ENCODE measurements at regions not wholly inside any gene's neighbourhood (a gene's known extent, or its start where the extent isn't known, plus 50 kb on each side); places are given as distances from the start of the nearest gene placed in this dataset.
A peak's percentile ranks its signal among the peaks of the same experiment; 100 is the strongest.

- no peak for DNase-seq (ENCODE audit: low read depth in 2 of 2)
Observed at GRCh38 chr5:92418341-92418740, 1035.2 kb upstream of the ARRDC3 start.

GRCh38 chr5:92409134-92409533, 1026.0 kb upstream of the ARRDC3 start:
- DNase-seq (ENCODE audit: low read depth in 2 of 2): no peak

DNA sequence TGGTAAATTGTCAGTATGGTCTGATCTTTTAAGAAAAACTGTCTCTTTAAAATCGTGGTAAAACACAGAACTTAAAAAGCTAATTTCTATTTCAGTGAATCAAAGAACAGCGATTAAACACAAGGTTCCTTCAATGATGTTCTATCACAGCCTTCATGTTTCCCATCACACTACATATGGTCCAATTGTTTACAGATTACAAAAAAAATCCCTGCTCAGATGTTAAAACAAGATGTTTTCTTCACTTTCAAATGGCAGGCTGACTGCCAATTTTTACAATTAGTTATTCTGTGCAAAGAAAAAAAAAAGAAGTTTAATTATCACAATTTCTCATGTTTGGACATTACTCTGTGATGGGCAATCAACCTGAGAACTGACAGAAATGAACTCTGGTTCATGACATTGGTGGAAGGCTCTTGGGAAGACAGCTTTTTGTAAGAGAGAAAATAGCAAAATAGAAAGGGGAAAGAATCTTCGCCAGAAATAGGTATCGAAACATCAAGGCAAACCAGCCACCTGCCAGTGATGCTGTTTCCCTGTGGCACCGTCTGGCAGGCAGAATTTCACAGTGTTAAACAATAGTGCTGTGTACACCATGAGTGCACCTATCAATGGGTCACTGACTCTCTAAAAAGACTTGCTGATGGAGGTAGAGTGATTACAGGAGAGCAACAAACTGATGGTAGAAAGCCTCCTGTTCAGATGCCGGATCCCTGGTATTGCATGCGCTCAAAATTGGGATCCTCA, 1020.0 kb upstream of the ARRDC3 start:
- no peak for DNase-seq (ENCODE audit: low read depth in 2 of 2)

DNA sequence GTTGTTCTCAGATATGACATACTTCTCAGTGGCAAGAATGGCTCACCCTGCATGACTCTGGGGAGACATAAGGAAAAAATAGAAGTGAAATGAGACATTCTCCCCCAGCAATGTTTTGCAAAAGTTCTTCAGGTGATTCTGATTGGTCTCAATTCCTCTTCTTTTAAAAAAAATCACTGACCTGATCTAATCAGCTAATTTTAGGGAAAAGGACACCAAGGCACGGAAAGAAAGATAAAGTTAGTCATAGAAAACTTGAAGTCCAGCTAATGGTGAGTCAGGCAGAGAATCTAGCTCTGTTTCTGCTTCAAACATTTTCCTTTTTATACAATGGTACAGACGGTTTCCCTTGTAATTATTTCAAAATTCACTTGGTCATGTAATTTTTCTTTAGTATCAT, 1018.9 kb upstream of the ARRDC3 start:
- DNase-seq (ENCODE audit: low read depth in 2 of 2): no peak

DNA sequence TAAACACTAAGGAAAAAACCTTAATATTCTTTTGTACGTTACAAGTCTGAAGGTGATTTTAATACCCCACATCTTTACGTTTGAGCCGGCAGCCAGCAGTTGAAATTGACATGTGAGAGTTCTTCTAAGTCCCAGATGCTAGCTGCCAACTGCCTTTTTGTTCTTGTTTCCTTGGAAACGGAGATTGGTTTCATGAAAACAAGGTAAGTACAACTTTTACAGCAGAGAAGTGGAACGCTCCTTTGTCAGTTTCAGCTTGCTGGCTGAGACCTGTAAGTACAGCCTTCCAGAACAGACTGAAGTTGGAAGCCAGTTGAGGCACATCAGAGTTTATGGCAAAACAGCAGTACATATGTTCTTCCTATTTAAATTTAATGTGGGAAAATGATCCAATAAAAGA, 1018.4 kb upstream of the ARRDC3 start:
- no peak for DNase-seq (ENCODE audit: low read depth in 2 of 2)

DNA sequence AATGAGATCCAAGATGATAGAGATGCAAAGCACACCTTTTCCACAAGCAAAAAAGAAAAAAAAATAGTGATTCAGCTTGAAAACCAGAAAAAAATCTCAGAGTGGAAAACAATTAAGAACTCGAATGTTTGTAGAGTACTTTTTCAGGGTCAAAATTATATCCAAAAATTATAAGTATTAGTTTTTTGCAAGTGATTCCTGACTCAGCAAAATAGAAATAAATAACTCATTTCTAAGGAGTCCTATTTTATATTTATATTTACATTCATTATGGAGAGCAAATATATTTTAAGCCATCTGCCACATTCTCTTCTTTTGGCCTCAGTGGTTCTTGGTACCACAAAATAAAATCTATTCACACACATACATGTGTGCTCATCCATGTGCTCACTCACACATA, 1011.8 kb upstream of the ARRDC3 start:
- no peak for DNase-seq (ENCODE audit: low read depth in 2 of 2)

DNA sequence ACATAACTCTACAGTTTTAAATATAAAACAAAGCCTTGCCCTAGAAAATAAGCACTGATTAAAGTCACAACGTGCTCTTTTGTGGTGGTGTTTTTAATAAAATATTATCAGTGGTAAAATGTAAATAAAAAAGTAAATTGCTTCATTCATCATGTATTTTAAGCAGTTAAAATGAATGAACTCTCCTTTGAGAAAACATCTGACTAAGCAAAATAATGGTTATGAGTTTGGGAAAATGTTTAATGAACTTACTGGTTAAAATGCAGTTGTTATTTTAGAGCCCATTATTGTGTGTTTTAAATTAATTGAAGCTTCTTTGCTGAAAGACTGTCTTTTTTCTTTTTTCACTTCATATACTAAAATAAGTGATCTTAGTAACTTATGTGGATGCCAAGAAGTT, 1007.5 kb upstream of the ARRDC3 start:
- DNase-seq (ENCODE audit: low read depth in 2 of 2): no peak

DNA sequence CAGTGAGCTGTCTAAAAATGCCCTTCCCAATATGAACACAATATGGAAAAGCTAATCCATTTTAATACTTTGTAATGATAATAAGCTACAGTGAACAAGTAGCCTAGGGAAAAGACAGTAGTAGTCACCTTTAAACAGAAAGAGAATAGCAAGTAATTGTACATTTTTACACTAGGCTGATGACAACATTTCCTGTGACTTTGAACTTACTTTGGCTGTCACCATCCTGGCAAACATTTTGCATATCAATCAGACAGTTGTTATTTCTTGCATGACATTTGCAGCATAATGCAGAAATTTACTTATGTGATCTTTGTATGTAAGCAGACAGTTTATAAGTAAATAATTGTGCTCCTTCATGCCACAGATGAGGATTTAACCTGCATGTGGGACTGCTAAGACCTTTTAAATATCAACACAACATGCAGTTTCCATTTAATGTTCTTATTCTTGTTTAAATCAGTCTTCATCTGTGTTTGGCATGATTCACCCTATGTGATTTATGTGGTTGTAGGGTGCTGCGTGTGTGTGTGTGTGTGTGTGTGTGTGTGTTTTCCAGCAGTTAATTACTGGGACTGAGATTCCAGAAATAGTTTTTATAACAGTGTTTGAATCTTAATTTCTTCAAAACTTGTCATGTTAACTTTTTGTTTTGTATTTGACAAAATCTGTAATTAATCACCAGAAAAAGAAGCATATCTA, 997.1 kb upstream of the ARRDC3 start:
- peak; percentile 3 to 8 for DNase-seq (ENCODE audit: low read depth in 2 of 2)

DNA sequence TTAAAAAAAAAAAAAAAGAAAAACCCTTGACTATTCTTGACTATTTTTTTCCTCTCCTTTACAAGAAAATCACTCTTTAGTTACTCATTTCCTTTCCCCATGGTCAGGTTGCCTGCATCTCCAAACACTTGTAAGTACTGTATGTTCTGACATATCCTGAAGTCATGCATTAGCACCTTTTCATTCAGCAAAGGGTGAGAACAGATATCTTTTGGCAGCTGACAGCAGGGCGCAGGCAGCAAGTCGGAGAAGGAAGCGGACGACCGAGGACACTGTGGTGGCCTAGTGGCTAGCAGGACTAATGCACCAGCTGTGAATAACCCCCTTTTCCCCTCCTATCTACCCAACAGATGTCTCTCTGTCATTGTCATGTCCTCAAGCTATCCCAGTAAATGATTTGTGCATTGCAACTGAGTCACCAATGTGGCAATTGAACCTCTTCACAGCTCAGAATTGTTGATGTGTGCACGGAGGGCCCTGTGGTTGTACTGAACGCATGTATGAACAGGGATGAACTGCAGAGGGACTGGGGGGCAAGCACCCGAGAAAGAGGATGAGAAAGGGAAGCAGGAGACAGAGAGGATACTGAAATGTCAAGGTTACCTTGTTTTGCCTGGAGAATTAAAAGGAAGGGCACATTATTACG, 996.0 kb upstream of the ARRDC3 start:
- DNase-seq (ENCODE audit: low read depth in 2 of 2): no peak

DNA sequence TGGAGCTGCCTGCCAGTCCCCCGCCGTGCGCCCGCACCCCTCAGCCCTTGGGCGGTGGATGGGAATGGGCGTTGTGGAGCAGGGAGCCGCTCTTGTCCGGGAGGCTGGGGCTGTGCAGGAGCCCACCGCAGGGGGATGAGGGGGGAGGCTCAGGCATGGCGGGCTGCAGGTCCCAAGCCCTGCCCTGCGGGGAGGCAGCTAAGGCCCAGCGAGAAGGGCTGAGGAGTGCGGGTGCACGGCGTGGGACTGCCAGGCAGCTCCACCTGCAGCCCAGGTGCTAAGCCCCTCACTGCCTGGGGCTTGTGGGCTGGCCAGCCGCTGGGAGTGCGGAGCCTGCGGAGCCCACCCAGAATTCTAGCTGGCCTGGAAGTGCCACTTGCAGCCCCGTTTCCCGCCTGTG, 991.7 kb upstream of the ARRDC3 start:
- DNase-seq (ENCODE audit: low read depth in 2 of 2): no peak

- DNase-seq (ENCODE audit: low read depth in 2 of 2): no peak
Observed at GRCh38 chr5:92372766-92373165, 989.6 kb upstream of the ARRDC3 start.

DNA sequence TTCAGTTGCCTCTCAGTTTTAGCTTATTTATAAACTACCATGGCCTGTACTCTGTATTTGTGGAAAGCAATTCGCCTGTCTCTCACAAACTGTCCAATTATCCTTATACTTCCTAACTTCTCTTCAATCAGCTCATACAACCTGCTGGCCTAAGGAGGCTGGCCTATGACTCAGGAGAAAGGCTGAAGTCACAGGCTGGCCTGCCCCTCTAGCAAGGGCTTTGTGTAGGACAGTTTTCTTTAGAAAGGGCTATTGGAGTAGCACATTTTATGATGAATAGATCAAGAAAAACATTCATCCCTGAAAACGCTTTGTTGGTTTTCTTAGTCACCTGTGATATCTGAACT, 988.7 kb upstream of the ARRDC3 start:
- no peak for DNase-seq (ENCODE audit: low read depth in 2 of 2)

GRCh38 chr5:92371171-92371888, 988.2 kb upstream of the ARRDC3 start:
- DNase-seq (ENCODE audit: low read depth in 2 of 2): no peak

- DNase-seq (ENCODE audit: low read depth in 2 of 2): no peak
Observed at GRCh38 chr5:92370032-92370431, 986.9 kb upstream of the ARRDC3 start.

DNA sequence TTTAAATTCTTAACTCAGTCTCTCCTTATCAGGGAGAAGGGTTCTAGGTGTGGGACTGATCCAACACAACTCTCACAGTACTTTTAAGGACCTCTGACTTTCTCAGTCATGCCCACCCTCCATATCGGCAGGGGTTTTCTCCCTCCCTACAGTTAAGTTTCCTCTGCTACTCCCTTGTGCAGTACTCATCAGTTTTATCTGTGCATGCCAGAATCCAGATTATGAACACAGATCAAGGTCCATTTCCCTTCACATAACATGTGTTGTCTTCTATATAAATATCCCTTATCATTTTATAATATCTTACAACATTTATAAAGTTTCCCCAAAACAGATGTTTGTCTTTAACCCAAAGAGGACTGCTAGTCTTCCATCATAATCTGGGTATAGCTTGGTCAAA, 986.5 kb upstream of the ARRDC3 start:
- DNase-seq (ENCODE audit: low read depth in 2 of 2): no peak

DNA sequence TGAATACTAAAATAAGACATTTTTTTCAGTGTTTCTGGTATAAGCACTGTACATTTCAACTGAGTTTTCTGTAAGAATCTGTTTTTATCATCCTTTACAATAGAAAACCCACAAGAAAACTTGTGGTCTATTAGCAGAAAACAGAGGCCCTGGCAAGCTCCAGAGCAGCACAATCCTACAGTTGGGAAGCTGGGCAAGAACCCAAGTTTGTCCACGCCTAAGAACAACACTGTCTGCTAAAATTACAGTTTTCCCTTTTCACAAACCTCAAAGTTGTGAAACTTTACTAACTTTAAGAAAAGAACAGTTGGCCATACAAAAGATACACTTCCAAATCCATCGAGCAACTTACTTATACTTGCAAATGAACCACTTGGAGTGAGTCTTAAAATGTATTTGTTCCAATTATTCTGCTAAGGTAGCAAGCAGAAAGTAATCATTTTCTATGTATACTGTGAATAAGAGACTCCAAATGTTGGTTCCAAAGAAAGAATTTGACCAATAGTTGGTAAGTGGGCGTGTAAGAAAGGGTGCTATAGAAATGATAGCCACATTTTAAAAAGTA, 982.0 kb upstream of the ARRDC3 start:
- peak; percentile 29 to 35 for DNase-seq (ENCODE audit: low read depth in 2 of 2)

DNA sequence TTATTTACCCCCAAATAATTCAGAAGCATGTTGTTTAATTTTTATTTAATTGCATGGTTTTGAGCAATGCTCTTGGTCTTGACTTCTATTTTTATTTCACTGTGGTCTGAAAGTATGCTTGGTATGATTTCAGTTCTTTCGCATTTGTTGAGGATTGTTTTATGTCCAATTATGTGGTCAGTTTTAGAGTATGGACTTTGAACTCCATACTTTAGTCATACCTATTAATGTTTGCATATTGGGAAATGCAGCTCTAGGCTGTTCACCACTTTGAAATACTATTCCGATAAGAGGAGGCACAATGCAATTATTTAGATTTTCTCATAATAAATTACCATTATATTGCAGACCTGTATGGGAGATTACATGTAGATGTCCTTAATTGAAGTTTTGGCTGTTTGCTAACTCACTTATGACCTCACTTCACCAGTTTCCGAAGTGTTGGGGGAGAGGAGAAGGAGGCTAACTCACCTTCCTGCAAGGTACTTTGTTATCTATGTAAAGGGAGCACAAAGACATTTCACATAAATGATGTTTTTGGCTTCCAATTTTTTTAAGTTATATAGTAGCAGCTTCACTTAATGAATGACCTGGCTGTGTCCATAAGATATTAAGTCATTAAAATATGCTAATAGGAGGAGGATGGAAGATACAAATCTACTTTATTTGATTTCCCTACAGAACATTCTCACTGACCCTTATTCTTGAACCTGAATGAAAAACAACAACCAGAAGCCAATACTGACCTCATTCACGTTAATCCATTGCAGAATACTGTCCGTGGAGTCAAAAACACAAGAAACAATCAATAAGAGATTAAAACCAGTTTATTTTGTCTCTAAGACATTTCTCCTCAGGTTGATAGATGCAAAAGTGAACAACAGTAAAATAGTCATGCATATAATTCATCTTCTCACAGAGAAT, 970.3 kb upstream of the ARRDC3 start:
- peak in 1 of 2 experiments; percentile 7 for DNase-seq (ENCODE audit: low read depth in 2 of 2)

DNA sequence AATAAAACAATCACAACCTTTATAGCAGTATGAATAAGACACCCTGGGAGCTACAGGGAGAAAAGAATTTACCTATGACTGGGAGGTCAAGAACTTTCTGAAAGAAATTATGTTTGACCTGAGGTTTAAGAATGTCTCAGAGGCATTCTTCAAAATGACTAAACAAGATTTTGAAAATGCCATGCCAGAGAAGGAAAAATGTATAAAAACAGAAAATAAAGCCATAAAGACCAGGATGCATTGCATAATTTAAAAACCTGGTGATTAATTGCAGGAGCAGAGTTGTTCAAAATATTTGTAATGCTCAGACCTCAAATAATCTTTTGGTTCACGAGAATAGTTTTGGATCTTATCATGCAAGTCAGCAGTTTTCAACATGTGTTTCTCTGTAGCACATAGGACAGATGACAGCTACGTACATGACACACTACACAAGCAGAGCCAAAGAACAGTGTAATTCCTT, 954.7 kb upstream of the ARRDC3 start:
- DNase-seq (ENCODE audit: low read depth in 2 of 2): peak; percentile 51 to 52

- DNase-seq (ENCODE audit: low read depth in 2 of 2): peak in 1 of 2 experiments; percentile 4
Observed at GRCh38 chr5:92332039-92332438, 948.9 kb upstream of the ARRDC3 start.

DNA sequence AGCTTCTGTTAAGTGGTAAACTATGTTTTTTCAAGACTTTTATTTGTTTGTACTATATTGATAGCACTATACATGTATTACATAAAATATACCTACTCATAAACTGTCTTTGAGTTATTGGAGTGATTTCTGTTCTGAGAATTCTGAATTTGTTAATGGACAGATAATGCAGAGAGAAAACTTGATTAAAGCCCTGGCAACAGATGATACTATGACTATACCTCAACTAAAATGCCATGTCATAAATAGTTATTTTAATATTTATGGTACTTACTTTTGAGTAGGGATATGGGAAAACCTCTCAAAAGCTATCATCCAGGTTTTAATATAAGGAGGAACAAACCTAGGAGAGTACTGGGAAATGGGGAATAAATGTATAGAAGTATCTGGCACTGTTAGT, 947.2 kb upstream of the ARRDC3 start:
- no peak for DNase-seq (ENCODE audit: low read depth in 2 of 2)

- no peak for DNase-seq (ENCODE audit: low read depth in 2 of 2)
Observed at GRCh38 chr5:92329759-92330158, 946.6 kb upstream of the ARRDC3 start.
